Loucy (cell line): ENCODE measurements at regions not wholly inside any gene's neighbourhood (a gene's known extent, or its start where the extent isn't known, plus 50 kb on each side); places are given as distances from the start of the nearest gene placed in this dataset.

ENCODE experiments used
- H2AFZ ChIP-seq: fragments of 200-600 bp; sonication (generic); 2 replicates; pipeline ENCODE4 v1.6.0; 2016; ENCODE audit warnings: antibody characterized with exemption, mild to moderate bottlenecking, low read length, moderate library complexity
- H3F3A ChIP-seq: fragments of 200-600 bp; 2 replicates; pipeline ENCODE4 v1.6.0; 2016; ENCODE audit warnings: antibody characterized with exemption, low read depth, mild to moderate bottlenecking
- H3K27me3 ChIP-seq: fragments of 200-600 bp; sonication (generic); 2 replicates; pipeline ENCODE4 v1.6.1; 2014; ENCODE audit warnings: low read length, mild to moderate bottlenecking; ENCODE audit not compliant: insufficient read depth, poor library complexity, severe bottlenecking
- H3K36me3 ChIP-seq: fragments of 200-600 bp; sonication (generic); 2 replicates; pipeline ENCODE4 v1.6.1; 2016; ENCODE audit warnings: low read length; ENCODE audit not compliant: insufficient read depth
- H3K4me1 ChIP-seq: fragments of 200-600 bp; sonication (generic); 2 replicates; pipeline ENCODE4 v1.5.1; 2014; ENCODE audit warnings: low read length, mild to moderate bottlenecking; ENCODE audit not compliant: insufficient read depth, poor library complexity, severe bottlenecking
- H3K4me2 ChIP-seq: fragments of 200-600 bp; sonication (generic); 2 replicates; pipeline ENCODE4 v1.6.0; 2014; ENCODE audit warnings: antibody characterized with exemption, low read length, low read depth, mild to moderate bottlenecking; ENCODE audit not compliant: poor library complexity, severe bottlenecking
- H3K4me3 ChIP-seq: fragments of 200-600 bp; sonication (generic); 2 replicates; pipeline ENCODE4 v1.5.1; 2014; ENCODE audit warnings: low read length, mild to moderate bottlenecking, mixed read lengths; ENCODE audit not compliant: poor library complexity, severe bottlenecking
- H3K79me2 ChIP-seq: fragments of 200-600 bp; sonication (generic); 2 replicates; pipeline ENCODE4 v1.6.1; 2014; ENCODE audit warnings: low read length; ENCODE audit not compliant: insufficient read depth
- H3K9ac ChIP-seq: fragments of 200-600 bp; sonication (generic); 2 replicates; pipeline ENCODE4 v1.6.0; 2014; ENCODE audit warnings: mild to moderate bottlenecking, low read depth, low read length, moderate library complexity; ENCODE audit not compliant: poor library complexity, severe bottlenecking
- H3K9me2 ChIP-seq: fragments of 200-600 bp; sonication (generic); replicated peaks from 2 replicates; pipeline ENCODE4 v1.6.1; 2016; ENCODE audit warnings: low read depth, low read length, mixed read lengths
- H3K9me3 ChIP-seq: fragments of 200-600 bp; sonication (generic); 2 replicates; pipeline ENCODE4 v1.6.1; 2014; ENCODE audit warnings: mild to moderate bottlenecking, antibody characterized with exemption, low read length, low read depth; ENCODE audit not compliant: insufficient read depth
- H4K20me1 ChIP-seq: fragments of 200-600 bp; sonication (generic); 2 replicates; pipeline ENCODE4 v1.6.0; 2014; ENCODE audit warnings: antibody characterized with exemption, low read length, mild to moderate bottlenecking; ENCODE audit not compliant: insufficient read depth, poor library complexity, severe bottlenecking
- CTCF ChIP-seq: fragments of 200-600 bp; sonication (generic); conservative IDR thresholded peaks from 2 replicates; pipeline ENCODE4 v1.5.1; 2014; ENCODE audit warnings: mild to moderate bottlenecking, antibody characterized with exemption, low read length
- EZH2phosphoT487 ChIP-seq: fragments of 200-600 bp; IDR thresholded peaks from 2 replicates; pipeline ENCODE4 v1.6.1; 2018; ENCODE audit warnings: antibody characterized with exemption, mild to moderate bottlenecking, moderate library complexity, borderline replicate concordance

GRCh38 chr3:176561826-176562225 is 635.5 kb downstream of the TBL1XR1 start:
- H3K79me2 ChIP-seq: no peaks in the 10 kb centered on the region
- no peaks in the 10 kb centered on the region for H4K20me1 ChIP-seq
- H3K4me1 ChIP-seq: no peaks in the 10 kb centered on the region
- TF ChIP-seq CTCF: no peak
- TF ChIP-seq EZH2phosphoT487: no peak
- H3K9ac ChIP-seq: no peak overlapping the region
- H3F3A ChIP-seq: no peaks in the 10 kb centered on the region
- no peak overlapping the region for H3K4me2 ChIP-seq
- no peak overlapping the region for H2AFZ ChIP-seq
- H3K36me3 ChIP-seq: no peaks in the 10 kb centered on the region
- H3K9me3 ChIP-seq: no peaks in the 10 kb centered on the region
- 0 out of 2 replicates have a peak, but pooled peaks cover 3% of the 10 kb centered on the region for H3K9me2 ChIP-seq
- no peaks in the 10 kb centered on the region for H3K27me3 ChIP-seq
- no peak overlapping the region for H3K4me3 ChIP-seq

GRCh38 chr3:176554791-176555654 is 642.3 kb downstream of the TBL1XR1 start:
- no peak overlapping the region for H2AFZ ChIP-seq
- no peak overlapping the region for H3K4me2 ChIP-seq
- no peaks in the 10 kb centered on the region for H3K9me3 ChIP-seq
- no peaks in the 10 kb centered on the region for H4K20me1 ChIP-seq
- no peaks in the 10 kb centered on the region for H3K9me2 ChIP-seq
- no peaks in the 10 kb centered on the region for H3F3A ChIP-seq
- H3K4me1 ChIP-seq: no peaks in the 10 kb centered on the region
- H3K79me2 ChIP-seq: no peaks in the 10 kb centered on the region
- H3K27me3 ChIP-seq: no peaks in the 10 kb centered on the region
- no peak overlapping the region for H3K9ac ChIP-seq
- TF ChIP-seq EZH2phosphoT487: no peak
- no peak for TF ChIP-seq CTCF
- H3K4me3 ChIP-seq: no peak overlapping the region
- no peaks in the 10 kb centered on the region for H3K36me3 ChIP-seq

- H3K4me3 ChIP-seq: no peak overlapping the region
- H3K4me1 ChIP-seq: no peaks in the 10 kb centered on the region
- H3K27me3 ChIP-seq: no peaks in the 10 kb centered on the region
- H3K79me2 ChIP-seq: no peaks in the 10 kb centered on the region
- no peak overlapping the region for H3K9ac ChIP-seq
- H4K20me1 ChIP-seq: no peaks in the 10 kb centered on the region
- TF ChIP-seq CTCF (no peak), EZH2phosphoT487 (no peak)
- no peak overlapping the region for H2AFZ ChIP-seq
- H3K36me3 ChIP-seq: no peaks in the 10 kb centered on the region
- H3K4me2 ChIP-seq: no peak overlapping the region
- H3K9me2 ChIP-seq: no peaks in the 10 kb centered on the region
- no peaks in the 10 kb centered on the region for H3K9me3 ChIP-seq
- no peaks in the 10 kb centered on the region for H3F3A ChIP-seq
These were observed 643.0 kb downstream of the TBL1XR1 start for GRCh38 chr3:176554264-176554663.
